Psoas muscle (tissue), 7 donors: ENCODE measurements at regions not wholly inside any gene's neighbourhood (a gene's known extent, or its start where the extent isn't known, plus 50 kb on each side); places are given as distances from the start of the nearest gene placed in this dataset.

Source experiments
- ATAC-seq, 4 donors: fragments of 200-7000 bp; cut with Tn5 transposase; one replicate each; pipeline ENCODE4 v1.9.1; 2020; ENCODE audit warnings: moderate library complexity in 3 of 4, mild to moderate bottlenecking in 2 of 4
- DNase-seq, 2 donors: peaks; one replicate each; pipeline ENCODE4 v3.0.0-alpha.2; 2020
- H3K27ac ChIP-seq: fragments of 200-600 bp; one replicate; pipeline ENCODE4 v1.8.0; 2022
- H3K27me3 ChIP-seq, 3 donors: fragments of 200-600 bp in 1 of 3; one replicate each; pipeline versions ENCODE4 v1.6.1 to v1.8.0; 2013 to 2022; ENCODE audit warnings: low read length in 2 of 3, mild to moderate bottlenecking in 2 of 3, moderate library complexity in 1 of 3; ENCODE audit not compliant: insufficient read depth in 3 of 3
- H3K36me3 ChIP-seq, 2 donors: fragments of 200-600 bp in 1 of 2; one replicate each; pipeline versions ENCODE4 v1.6.1 to v1.8.0; 2013 to 2022; ENCODE audit warnings: low read depth in 1 of 2, mild to moderate bottlenecking in 1 of 2, moderate library complexity in 1 of 2; ENCODE audit not compliant: insufficient read depth in 1 of 2
- H3K4me1 ChIP-seq: fragments of 200-600 bp; one replicate; pipeline ENCODE4 v1.8.0; 2022
- H3K4me3 ChIP-seq: fragments of 200-600 bp; one replicate; pipeline ENCODE4 v1.8.0; 2022; ENCODE audit warnings: mild to moderate bottlenecking
- H3K9me3 ChIP-seq: fragments of 200-600 bp; one replicate; pipeline ENCODE4 v1.8.0; 2022
- WGBS, 3 donors: extraction: QIAGEN DNeasy Blood & Tissue Kit; methylation state at CpG; one replicate each; pipeline versions ENCODE4 v1.1.6 to v1.1.7; 2013; 5-methylcytosine and 5-hydroxymethylcytosine counted together
- intact Hi-C, 2 donors: fragments of 100-400 bp; cut with DNase I; formaldehyde crosslinking; loops; one replicate each; pipeline versions ENCODE4 v1.11.0 to v1.14.2; 2022
- TF ChIP-seq, protein P1 (sequence below): fragments of 200-600 bp; IDR thresholded peaks from one replicate; pipeline ENCODE4 v1.8.0; 2022; ENCODE audit warnings: antibody characterized with exemption
- donor health status: healthy with polysubstance abuse.
- donor health status: DM: no; HTN: no; CAD: no; lungs with moderate emphysema.
- donor health status: Bipolar disorder and iron deficiency.
- donor health status: healthy.
- donor health status: DM: yes; HTN: yes; CAD: no.
- donor health status: DM: no; HTN: no; CAD: no.
- donor health status: DM: yes; HTN: yes; CAD: no.

DNA sequence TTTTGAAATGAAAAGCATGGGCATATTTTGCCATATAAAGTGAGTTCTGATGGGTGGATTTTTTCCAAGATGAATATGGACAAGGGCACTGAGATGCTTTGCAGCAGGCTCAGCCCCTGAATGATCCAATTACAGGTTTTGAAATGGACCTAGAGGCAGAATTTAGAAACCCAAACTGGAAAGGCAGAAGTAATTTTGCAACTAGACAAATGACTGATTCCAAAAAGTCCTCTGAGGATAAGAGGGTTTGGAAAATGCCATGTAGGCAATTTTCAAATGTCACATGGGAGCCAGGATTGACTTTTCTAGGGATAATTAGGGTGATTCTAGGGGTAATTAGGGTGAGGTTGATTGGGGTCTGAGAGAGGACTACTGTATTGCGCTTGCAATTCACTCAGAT, 148.9 kb upstream of the ZNF648 start:
- Histone ChIP-seq H3K36me3 (no peaks in the 10 kb centered on the region), H3K9me3 (no peaks in the 10 kb centered on the region), H3K27me3 (no peaks in the 10 kb centered on the region), H3K27ac (no peak overlapping the region), H3K4me1 (peaks cover 35% of the 10 kb centered on the region), H3K4me3 (no peak overlapping the region)
- ATAC-seq, result no peak
- DNase-seq, result no peak
- intact Hi-C loops, result no loop called here
- 97 to 100% (median 100%) methylated on average over 1 of the region's 1 CpG for WGBS, 3 donors
- TF ChIP-seq, protein P1, sequence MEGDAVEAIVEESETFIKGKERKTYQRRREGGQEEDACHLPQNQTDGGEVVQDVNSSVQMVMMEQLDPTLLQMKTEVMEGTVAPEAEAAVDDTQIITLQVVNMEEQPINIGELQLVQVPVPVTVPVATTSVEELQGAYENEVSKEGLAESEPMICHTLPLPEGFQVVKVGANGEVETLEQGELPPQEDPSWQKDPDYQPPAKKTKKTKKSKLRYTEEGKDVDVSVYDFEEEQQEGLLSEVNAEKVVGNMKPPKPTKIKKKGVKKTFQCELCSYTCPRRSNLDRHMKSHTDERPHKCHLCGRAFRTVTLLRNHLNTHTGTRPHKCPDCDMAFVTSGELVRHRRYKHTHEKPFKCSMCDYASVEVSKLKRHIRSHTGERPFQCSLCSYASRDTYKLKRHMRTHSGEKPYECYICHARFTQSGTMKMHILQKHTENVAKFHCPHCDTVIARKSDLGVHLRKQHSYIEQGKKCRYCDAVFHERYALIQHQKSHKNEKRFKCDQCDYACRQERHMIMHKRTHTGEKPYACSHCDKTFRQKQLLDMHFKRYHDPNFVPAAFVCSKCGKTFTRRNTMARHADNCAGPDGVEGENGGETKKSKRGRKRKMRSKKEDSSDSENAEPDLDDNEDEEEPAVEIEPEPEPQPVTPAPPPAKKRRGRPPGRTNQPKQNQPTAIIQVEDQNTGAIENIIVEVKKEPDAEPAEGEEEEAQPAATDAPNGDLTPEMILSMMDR, result no peak

GRCh38 chr1:182207300-182207699, 145.8 kb upstream of the ZNF648 start:
- Histone ChIP-seq H3K4me3 (no peak overlapping the region), H3K4me1 (peaks cover 39% of the 10 kb centered on the region), H3K9me3 (no peaks in the 10 kb centered on the region), H3K36me3 (no peaks in the 10 kb centered on the region), H3K27me3 (no peaks in the 10 kb centered on the region), H3K27ac (peak overlapping the region; percentile 74)
- intact Hi-C loops, result no loop called here
- WGBS, 3 donors, result 33 to 65% (median 57%) methylated on average over 4 of the region's 4 CpGs
- ATAC-seq (peak; percentile 79 to 86 (median 82)), DNase-seq (peak; percentile 49 to 71)
- TF ChIP-seq, protein P1, result no peak

- Histone ChIP-seq H3K27ac (peak overlapping the region; percentile 74), H3K9me3 (no peaks in the 10 kb centered on the region), H3K36me3 (no peaks in the 10 kb centered on the region), H3K4me1 (peaks cover 39% of the 10 kb centered on the region), H3K27me3 (no peaks in the 10 kb centered on the region), H3K4me3 (no peak overlapping the region)
- DNase-seq (peak; percentile 79 to 89), ATAC-seq (peak; percentile 63 to 90 (median 87))
- 20 to 39% (median 21%) methylated on average over 4 of the region's 4 CpGs for WGBS, 3 donors
- TF ChIP-seq, protein P1, result no peak
- intact Hi-C loops, result no loop called here
Observed at GRCh38 chr1:182206626-182207239, 145.2 kb upstream of the ZNF648 start.

GRCh38 chr1:182205351-182206022, 144.0 kb upstream of the ZNF648 start:
- DNase-seq (no peak), ATAC-seq (peak; percentile 33 to 53 (median 52))
- TF ChIP-seq, protein P1, result no peak
- Histone ChIP-seq H3K9me3 (no peaks in the 10 kb centered on the region), H3K27me3 (no peaks in the 10 kb centered on the region), H3K36me3 (no peaks in the 10 kb centered on the region), H3K4me3 (no peak overlapping the region), H3K27ac (peak overlapping the region; percentile 74), H3K4me1 (peaks cover 39% of the 10 kb centered on the region)
- intact Hi-C loops, result no loop called here
